GM18520 (cell line): ENCODE measurements at regions not wholly inside any gene's neighbourhood (a gene's known extent, or its start where the extent isn't known, plus 50 kb on each side); places are given as distances from the start of the nearest gene placed in this dataset.

Experiments
- ATAC-seq: cut with Tn5 transposase; IDR thresholded peaks from one replicate; pipeline ENCODE4 v1.9.1; 2021; ENCODE audit not compliant: unreplicated experiment

DNA sequence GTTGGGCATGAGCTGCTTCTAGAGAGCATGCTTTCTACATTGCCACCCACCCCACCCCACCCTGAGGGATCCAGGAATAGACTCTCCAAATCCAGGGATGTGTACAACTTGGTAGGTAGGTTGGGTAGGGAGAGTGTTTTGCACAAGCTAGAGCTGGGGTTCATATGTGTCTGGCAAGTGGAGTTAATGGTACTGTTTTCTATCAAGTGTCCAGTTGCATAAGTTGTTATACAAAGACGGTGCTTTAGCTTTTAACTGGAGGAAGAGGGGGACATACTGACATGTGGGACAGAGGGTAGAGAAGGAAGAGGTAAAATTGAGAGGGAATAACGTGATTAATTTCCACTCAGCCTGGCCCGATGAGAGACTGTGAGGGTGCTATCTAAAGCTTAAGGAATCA, 51.0 kb upstream of the TNC start:
- ATAC-seq: no peak

DNA sequence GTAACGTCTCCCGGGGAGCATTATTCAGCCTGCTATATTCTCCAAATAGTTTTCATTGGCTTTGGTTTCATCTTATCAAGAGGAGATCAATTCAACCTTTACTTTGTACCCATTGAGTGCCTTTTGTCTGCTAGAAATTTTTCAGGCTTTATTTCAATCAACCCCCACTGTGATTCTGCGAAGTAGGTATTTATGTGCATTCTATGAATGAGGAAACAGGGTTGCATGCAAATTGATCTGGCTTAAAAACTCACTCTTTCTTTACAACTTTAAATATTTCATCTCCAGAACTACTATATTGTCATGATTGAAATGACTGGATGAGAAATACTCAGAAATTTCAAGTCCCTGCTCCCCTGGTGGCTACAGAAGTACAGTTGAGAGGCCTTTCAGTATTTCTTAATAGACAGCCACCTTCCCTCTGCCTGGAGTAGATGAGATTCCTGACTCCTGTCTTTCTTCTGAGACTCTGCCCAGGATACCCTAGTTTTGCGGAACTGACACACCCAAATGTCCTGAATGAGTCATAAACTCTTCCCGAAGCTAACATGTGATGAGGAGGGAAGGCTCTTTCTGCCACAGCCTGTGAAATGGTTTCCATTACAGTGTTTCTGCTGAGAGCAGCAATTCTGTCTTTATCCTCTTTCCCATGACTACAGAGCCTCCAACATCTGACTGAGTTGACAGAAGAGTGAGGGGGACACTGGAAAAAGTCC, 52.6 kb upstream of the TNC start:
- ATAC-seq: no peak

DNA sequence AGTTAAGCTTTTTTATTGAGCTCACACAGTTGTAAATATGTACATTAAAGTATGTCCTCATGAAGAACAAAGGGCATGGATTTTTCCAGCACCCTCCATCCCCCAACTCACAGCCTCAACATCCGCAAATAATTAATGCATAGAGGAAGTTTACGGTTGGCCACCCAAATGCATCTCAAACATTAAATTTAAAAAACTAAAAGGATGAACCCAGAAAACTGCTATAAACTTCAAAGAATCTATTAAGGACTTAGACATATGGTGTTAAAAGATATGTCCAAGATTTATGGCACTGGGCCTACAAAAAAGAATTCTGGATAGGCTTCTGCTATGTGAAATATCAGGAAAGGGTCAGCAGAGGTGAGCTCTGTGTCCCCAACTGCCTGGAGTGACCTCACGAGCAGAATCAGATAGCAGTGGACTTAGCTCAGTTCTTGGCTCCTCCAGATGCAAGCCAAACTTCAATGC, 54.0 kb upstream of the TNC start:
- ATAC-seq: no peak

DNA sequence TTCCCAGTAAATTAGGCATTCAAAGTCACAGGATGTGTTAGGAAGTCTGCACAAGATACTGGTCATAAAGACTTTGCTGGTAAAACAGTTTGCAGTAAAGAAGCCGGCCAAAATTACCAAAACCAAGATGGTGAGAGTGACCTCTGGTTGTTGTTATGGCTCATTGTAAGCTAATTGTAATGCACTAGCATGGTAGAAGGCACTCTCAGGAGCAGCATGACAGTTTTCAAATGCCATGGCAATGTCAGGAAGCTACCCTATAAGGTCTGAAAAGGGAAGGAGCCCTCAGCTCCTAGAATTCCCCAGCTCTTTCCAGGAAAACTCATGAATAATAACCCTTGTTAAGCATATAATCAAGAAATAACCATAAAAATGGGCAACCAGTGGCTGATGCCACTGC, 64.3 kb upstream of the TNC start:
- ATAC-seq: no peak

DNA sequence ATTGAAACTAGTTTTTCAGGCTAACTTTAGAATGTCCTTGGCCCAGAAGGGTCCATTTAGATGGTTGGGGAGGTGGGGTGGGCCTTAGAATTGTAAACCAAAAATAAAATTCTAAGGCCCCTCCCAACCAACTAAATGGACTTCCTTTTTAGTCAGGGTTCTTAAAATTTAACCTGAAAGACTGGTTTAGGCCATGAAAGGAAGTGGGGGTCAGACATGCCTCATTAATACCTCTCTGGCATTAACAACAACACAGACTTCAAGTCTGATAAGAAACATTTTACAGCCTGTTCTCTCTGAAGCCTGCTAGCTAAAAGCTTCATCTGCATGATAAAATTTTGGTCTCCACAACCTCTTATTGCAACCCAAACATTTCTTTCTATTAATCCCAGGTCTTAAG, 65.5 kb upstream of the TNC start:
- ATAC-seq: no peak

DNA sequence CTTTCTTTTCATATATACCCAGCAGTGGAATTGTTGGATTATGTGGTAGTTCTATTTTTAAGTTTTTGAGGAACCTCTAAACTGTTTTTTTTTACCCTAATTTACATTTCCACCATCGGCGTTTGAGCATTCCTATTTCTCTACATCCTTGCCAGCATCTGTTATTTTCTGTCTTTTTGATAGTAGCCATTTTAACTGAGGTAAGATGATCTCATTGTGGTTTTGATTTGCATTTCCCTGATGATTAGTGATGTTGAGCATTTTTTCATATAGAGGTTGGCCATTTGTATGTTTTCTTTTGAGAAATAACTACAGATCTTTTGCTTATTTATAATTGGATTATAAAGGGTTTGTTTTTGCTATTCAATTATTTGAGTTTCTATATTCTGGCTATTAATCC, 71.7 kb upstream of the TNC start:
- no peak for ATAC-seq

DNA sequence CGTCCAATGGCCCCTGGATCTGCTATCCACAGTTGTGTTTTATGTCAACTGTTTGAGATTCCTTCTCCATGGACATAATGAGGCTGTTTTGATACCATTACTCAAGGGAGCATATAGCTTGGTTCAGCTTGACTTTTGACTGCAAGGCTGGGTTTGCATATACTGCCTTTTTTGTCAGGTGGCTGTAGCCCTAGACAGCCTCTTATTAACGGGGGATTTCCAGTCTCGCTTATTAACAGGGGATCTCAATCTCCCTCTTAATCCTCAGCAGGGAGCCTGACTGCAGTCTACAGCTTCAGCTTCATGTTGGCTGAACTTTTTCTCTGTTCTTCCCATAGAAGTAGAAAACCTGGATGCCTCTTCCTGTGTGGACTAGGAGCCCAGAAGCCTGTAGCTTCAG, 73.7 kb upstream of the TNC start:
- ATAC-seq: no peak

DNA sequence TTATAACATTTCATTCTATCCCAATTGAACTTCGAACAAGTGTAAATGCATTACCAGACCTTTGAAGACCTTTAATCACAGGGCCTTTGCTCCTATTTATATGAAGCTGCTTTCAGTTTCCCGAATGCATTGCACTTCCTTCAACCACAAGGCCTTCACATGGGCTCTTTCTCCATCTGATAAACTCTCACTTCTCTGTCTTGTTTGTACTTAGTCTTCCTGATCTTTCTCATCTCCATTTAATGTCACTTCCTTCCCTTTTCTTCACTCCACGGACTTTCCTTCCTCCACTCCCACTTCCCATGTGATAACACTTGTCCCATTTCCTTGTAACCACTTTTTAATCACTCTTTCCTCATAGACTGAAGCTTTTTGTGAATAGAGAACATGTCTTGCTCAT, 74.3 kb upstream of the TNC start:
- no peak for ATAC-seq

DNA sequence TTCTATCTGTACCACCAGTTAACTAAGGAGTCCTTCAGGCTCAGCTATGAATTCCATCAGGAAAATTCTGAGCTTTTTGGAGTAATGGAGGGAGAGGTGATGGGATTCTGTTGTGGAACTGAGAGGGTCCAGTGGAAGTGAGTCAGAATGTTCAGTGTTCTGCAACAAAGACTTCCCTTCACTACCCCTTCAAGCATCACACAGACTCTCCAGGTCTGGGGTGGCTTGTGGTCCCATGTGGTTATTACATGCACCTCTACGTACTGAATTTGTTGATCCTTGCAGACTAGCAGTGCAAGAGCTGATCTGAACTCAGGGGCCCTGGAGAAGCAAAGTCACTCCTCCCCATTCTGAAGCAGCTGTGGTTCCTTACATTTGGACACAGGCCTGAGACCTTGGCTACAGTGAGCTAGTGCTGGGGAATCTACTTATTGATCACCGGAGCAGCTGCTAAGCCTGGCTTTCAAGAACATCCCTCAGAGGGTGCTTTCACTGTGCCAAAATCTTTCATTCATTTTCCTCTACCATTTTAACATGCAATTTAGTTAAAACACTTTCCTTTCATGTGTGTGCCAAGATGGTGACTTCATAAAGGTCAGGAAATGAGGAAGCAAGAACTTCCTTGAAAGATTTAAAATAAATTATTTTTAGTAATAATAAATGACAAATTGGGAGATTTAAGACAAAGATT, 75.0 kb upstream of the TNC start:
- no peak for ATAC-seq

DNA sequence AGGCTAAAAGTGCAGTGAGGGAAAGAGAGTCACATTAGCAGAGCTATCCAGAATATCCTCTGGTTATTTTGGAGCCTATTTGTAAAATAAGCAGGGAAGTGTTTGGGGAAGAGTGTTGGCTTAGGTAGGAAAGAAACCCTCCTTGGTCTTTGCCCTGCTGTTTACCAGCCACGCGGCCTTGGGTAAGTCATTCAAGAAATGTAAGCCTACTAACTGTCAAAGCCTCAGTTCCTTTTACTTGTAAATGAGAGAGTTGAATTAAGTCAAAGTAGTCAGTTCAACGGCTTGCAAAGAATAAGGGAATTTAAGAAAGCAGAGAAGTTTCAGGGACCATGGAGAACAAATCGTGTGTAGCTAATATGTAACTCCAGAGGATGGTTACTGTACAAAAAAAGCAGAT, 75.8 kb upstream of the TNC start:
- no peak for ATAC-seq

DNA sequence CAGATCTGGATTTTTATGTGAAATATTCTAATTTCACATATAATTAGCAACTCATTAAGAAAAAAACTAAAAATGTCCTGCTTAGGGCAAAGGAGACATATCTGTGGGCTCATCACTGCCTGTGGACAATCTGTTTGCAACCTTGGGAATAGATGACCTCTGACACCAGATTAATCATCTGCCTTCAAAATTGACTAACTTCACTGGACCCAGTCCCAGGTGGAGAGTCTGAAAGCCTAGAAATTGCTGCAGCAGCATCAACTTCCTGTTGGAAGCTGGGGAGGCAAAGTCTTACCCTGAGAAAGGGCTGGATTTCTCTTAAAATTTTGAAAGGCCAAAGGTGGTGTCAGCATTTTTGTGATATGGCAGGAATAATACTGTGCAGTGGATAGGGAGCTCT, 76.3 kb upstream of the TNC start:
- ATAC-seq: no peak

DNA sequence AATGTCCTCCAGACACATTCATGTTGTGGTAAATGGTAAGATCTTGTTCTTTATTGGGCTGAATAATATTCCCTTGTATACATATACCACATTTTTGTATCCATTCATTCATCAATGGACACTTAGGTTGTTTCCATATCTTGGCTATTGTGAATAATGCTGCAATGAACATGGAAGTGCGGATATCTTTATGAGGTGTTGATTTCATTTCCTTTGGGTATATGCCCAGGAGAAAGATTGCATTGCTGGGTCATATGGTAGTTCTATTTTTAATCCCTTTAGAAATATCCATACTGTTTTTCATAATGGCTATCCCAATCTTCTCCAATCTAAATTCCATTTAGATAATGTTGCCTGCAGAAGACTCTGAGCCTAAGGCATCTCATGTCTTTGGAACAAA, 78.0 kb upstream of the TNC start:
- no peak for ATAC-seq

DNA sequence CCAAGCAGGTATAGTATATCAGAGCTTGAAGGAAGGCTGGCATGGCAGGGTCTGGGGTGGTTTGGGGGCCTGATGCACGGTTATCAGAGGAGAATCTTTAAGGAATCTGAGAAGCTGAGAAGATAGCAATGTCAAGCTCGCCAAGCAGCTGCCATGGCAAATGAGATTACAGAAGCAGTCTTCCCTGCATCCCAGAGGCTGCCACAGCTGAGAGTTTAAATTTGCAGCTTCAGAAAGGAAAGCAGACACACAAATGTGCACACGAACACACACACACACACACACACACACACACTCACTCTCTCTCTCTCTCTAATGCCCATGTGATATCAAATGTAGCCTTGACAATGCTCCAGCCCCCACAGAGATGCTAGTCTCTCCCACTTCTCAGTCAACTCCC, 79.0 kb upstream of the TNC start:
- ATAC-seq: no peak

DNA sequence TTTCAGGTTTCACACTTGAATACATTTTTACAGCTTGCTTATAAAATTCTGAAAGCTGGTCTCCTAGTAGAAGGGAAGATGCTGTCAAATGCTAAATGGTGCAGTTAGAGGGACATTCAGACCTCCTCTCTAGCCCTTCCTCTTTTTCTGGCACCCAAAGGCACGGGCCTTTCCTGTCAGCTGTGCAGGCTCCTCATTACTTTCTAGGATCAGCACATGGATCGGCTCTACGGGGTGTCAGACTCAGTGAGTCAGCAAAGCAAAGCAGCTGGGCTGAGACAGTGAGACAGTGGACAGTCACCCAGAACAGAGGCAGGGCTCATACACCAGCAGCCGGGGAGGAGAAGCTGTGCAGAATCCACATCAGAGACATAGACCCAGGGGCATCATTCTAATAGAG, 80.0 kb upstream of the TNC start:
- no peak for ATAC-seq

DNA sequence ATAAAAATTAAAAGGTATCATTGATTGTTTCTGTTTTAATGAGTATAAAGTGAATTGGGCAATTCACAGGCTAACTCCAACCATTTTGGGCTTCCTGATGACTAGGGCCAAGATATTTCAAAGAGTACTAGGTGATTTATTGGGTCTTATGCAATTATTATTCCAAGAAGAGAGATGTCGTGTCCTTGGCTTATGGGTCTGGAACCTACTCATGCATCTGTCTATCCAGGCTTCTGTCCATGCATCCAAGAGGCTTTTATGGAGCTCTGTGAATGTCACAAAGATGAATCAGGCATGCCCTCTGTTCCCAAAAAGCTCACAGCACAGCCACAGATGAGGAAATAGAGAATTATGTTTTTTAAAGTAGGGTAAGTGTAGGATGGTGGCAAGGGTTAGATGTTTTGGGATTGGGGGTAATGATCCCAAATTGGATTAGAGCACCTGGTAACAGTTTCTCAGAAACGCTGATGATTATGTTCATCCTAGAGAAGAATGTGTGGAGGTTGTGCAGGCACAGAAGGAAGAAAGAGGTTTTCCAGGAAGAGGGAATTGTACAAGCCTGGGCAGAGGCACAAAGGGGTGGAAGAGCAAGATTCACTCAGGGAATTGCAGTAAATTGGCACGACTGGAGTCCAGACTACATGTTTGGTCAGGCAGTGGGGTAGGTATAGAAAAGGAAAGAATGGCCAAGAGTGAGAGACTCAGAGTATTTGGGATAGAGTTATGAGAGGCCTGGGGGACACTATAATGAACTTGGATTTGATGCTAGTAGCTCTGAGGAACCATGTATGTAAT, 83.0 kb upstream of the TNC start:
- no peak for ATAC-seq

DNA sequence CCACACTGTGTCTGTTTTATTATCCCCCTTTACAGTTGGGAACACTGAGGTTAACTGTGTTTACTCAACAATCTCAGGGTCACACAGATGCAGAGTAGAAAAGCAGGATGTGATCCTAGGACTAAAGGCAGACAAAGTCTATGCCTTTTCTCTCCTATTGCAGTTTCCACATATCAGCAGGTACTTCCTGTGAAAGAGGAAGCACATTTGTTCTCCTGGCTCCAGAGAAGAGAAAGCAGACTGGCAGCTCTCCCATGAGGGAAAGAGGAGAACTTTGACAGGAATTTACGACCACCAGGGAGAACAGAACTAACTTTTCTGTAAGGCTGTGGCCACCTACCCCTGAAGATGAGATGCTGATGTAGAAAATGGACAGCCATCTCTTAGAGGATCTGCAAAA, 84.2 kb upstream of the TNC start:
- ATAC-seq: no peak

DNA sequence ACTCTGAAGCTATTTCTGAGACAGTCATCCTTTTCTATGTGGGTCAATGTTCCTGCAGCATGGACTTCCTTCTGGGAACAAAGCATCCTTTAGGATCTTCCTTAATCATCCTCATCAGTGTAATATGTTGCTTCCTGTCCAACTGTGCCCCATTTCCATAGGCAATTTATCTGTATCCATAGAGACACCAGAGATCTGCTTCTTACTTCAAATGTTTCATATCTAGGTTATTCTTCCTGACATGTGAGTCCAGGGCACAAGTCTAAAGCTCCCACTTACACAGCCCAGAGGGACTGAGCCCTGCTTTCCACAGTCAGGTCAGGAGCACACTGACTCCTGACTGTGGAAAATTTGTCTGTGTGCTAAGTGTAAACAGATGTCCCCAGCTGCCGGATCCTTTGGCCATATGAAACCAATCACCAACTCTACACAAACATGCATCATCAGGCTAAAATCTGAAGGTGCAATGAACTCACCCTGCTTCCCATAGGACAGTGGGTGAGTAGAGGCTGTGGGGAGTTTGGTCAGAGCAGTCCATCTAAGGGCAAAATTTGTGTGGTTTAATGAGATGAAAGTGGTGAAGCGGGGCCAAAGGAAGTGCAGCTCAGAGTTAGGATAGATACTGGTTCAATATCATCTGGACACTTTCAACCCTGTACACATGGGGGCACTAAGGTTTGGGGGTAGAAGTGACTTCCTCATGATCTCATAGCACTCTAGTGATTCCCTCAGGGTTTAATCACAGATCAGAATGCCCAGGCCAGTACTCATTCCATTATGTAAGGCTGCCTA, 85.2 kb upstream of the TNC start:
- ATAC-seq: no peak

DNA sequence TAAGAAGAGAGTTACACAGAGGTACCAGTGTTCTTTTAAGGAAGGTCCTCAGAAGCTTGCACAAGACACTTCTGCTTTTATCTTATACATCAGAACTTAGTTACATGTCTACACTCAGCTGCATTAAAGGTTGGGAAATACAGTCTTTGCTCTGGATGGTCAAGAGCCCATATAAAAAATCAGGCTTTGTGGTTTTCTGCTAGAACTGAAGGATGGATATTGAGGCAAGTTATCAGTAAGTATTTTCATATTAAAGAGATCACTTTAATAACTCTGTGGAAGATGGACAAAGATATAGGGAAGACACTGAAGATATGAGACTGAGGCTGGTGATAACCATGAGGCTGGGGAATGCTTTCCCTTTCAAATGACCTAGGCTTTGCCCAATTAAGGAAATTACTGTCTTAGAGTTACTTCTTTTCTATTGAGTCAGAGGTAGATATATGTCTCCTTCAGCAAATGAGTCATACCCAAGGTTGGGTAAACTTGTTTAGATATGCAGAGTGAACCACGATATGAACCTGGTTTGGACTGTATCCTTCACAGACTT, 87.0 kb upstream of the TNC start:
- ATAC-seq: peak; percentile 51

DNA sequence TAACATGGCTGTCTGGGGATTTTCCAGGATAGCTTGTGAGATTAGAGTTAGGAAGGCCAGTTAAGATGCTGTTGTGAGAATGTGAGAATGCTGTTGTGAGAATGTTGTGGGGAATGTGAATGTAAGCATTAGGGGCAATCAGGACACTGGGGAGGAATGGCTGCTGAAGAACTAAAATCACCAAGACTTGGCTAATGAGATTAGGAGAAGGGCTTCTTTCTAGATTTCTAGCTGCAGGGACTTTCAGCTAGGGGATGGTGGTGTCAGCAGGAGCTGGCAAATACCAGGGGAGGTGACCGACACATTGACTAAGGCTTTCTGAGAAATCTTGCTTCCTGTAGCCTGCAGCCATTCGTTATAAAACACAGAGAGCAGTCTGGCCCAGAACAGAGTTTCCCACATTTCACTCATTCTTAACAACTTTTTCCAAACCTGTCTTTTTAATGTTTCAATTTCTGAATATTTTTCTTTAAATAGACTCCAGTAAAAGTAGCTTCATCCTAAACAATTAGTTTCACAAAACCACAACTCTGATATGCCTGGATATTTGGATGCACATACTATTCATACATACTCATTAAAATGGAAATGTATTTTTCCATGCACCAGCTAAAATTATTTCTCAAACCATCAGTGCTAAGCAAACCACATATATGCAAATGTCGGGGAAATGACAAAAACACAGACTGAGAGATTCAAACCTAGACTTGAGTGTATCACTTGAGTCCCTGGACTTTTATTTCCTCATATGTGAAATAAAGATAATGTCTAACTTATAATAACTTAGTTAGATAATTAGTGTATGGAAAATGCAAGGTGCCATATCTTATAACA, 89.3 kb upstream of the TNC start:
- no peak for ATAC-seq

DNA sequence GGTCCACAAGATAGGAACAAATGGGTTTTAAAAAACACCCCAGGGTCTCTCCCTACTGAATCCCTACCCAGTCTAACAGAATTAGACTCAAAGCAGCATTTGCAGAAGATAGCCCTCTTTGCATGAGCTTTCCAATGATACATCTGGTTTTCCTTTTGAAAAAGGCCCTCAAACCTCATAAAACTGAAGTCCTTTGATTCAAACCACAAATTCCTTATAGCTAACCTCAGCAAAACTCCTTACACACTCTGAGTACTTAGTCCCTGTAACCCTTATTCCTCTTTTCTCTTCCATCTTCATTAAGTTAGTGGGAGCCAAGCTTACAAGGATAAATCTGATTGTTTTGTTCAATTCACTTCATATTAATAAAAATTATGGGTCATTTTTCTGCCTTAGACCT, 90.5 kb upstream of the TNC start:
- no peak for ATAC-seq
